ENCODE measurements at regions not wholly inside any gene's neighbourhood (a gene's known extent, or its start where the extent isn't known, plus 50 kb on each side); places are given as distances from the start of the nearest gene placed in this dataset.

DNA sequence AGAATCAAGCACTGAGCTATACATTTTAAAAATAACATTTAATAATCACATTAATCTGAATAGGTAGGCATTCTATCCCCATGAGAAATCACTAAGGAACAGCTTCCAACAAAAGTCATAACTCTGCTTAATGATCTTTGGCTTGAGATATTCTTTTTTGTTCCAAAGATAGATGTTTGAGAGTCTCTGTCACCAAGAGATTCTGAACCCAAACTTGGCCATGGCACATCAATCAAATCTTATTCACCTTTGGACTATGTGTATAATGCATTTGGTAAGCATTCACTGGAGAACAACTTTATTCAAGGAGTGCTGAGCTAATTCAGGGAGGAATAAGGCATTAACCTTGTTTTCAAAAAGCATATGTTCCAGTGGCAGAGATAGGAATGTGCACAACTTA, 743.3 kb downstream of the SLC4A3 start:
- H3K4ac ChIP-seq (ENCODE audit: low read depth, low read length), result no peak overlapping the region
- H4K91ac ChIP-seq (ENCODE audit: insufficient read length, low read depth, low read length), result no peak overlapping the region
- no peak overlapping the region for H3K56ac ChIP-seq (ENCODE audit: insufficient read length, low read depth, low read length)
- H3K79me2 ChIP-seq (ENCODE audit: insufficient read depth, low read length), result no peaks in the 10 kb centered on the region
- H3T11ph ChIP-seq (ENCODE audit: low read length), result no peak overlapping the region
- H3K4me3 Mint-ChIP-seq, result no peak overlapping the region
- H3K23me2 ChIP-seq (ENCODE audit: insufficient read length, low read depth, low read length, poor library complexity, severe bottlenecking), result no peaks in the 10 kb centered on the region
- no peak overlapping the region for H4K5ac ChIP-seq (ENCODE audit: insufficient read length, low read depth, low read length)
- H2BK5ac ChIP-seq (ENCODE audit: insufficient read length, low read length), result no peak overlapping the region
- peaks cover 21% of the 10 kb centered on the region in 2 experiments for H3K4me1 Mint-ChIP-seq
- H2BK15ac ChIP-seq (ENCODE audit: low read depth, low read length), result no peak overlapping the region
- H3K4me1 ChIP-seq (ENCODE audit: insufficient read depth, low read length), result peaks cover 8% of the 10 kb centered on the region; the same call in 1 of the 2 replicates
- H4K8ac ChIP-seq (replicated peaks; ENCODE audit: insufficient read length, low read depth, low read length), result no peak overlapping the region
- no peak overlapping the region for H3K23ac ChIP-seq (ENCODE audit: insufficient read length, low read depth, low read length)
- no peaks in the 10 kb centered on the region for H4K20me1 ChIP-seq (ENCODE audit: control insufficient read depth, insufficient read depth, insufficient read length)
- no peak overlapping the region for H2BK12ac ChIP-seq (ENCODE audit: insufficient read length, low read depth, low read length)
- H3K9ac ChIP-seq (ENCODE audit: extremely low read depth, insufficient read length, low read length), result no peak overlapping the region
- H3K9me3 ChIP-seq (ENCODE audit: control insufficient read depth, low read depth, low read length), result no peaks in the 10 kb centered on the region
- TF ChIP-seq, protein P1, sequence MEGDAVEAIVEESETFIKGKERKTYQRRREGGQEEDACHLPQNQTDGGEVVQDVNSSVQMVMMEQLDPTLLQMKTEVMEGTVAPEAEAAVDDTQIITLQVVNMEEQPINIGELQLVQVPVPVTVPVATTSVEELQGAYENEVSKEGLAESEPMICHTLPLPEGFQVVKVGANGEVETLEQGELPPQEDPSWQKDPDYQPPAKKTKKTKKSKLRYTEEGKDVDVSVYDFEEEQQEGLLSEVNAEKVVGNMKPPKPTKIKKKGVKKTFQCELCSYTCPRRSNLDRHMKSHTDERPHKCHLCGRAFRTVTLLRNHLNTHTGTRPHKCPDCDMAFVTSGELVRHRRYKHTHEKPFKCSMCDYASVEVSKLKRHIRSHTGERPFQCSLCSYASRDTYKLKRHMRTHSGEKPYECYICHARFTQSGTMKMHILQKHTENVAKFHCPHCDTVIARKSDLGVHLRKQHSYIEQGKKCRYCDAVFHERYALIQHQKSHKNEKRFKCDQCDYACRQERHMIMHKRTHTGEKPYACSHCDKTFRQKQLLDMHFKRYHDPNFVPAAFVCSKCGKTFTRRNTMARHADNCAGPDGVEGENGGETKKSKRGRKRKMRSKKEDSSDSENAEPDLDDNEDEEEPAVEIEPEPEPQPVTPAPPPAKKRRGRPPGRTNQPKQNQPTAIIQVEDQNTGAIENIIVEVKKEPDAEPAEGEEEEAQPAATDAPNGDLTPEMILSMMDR (conservative IDR thresholded peaks at IDR 0.05), result no peak
- DNase-seq, result no peak
- H2BK120ac ChIP-seq (ENCODE audit: low read depth, low read length, poor library complexity, severe bottlenecking), result no peak overlapping the region
- H3K27me3 Mint-ChIP-seq (ENCODE audit: low read depth), result no peaks in the 10 kb centered on the region
- H3K79me1 ChIP-seq (ENCODE audit: insufficient read depth, low read depth, low read length, poor library complexity, severe bottlenecking), result no peaks in the 10 kb centered on the region
- H2BK20ac ChIP-seq (ENCODE audit: low read depth, low read length, poor library complexity, severe bottlenecking), result no peak overlapping the region
- H3K27ac Mint-ChIP-seq, result no peak overlapping the region
- peaks cover 0 to 9% (median 2%) of the 10 kb centered on the region in 3 experiments; a peak in 2 of 7 replicates for H3K36me3 Mint-ChIP-seq (ENCODE audit: insufficient read depth in 1 of 3, low read depth in 3 of 3)
- no peak overlapping the region for H2AFZ ChIP-seq (ENCODE audit: low read length)
- H3K27ac ChIP-seq (ENCODE audit: insufficient read length, low read depth, low read length), result no peak overlapping the region
- H3K18ac ChIP-seq (ENCODE audit: insufficient read length, low read depth, low read length), result no peak overlapping the region
- no peak overlapping the region for H3K4me2 ChIP-seq (ENCODE audit: insufficient read depth, insufficient read length, low read length)
- H3K27me3 ChIP-seq (ENCODE audit: insufficient read depth, low read length), result no peaks in the 10 kb centered on the region
- H2AK5ac ChIP-seq (ENCODE audit: insufficient read length, low read length), result no peak overlapping the region
- no peak overlapping the region for H3K14ac ChIP-seq (ENCODE audit: insufficient read depth, low read length)
- peaks cover 5 to 10% of the 10 kb centered on the region in 2 experiments; a peak in 4 of 5 replicates for H3K9me3 Mint-ChIP-seq
